K562 (cell line): ENCODE measurements at regions not wholly inside any gene's neighbourhood (a gene's known extent, or its start where the extent isn't known, plus 50 kb on each side); places are given as distances from the start of the nearest gene placed in this dataset.

Experiments
- CEBPG ChIP-seq, 3 experiments: fragments of 200-800 bp in 1 of 3; sonication (Bioruptor generic) in 1 of 3; sonication (generic) in 1 of 3; formaldehyde crosslinking in 1 of 3; IDR thresholded peaks in 2 of 3; conservative IDR thresholded peaks in 1 of 3; 2 replicates each; pipeline versions ENCODE4 v1.6.1 to v1.8.0; 2016 to 2022; ENCODE audit warnings: missing compliant biosample characterization in 2 of 3, missing genetic modification characterization in 2 of 3, mild to moderate bottlenecking in 1 of 3, missing genetic modification reagents in 1 of 3
- E4F1 ChIP-seq: fragments of 250-450 bp; sonication (Bioruptor Pico); IDR thresholded peaks from 2 replicates; pipeline ENCODE4 v1.5.0; 2021; ENCODE audit warnings: mild to moderate bottlenecking, borderline replicate concordance
- HDAC8 ChIP-seq: fragments of 450-650 bp; IDR thresholded peaks from 2 replicates; pipeline ENCODE4 v1.6.1; 2016; ENCODE audit warnings: mild to moderate bottlenecking, missing genetic modification characterization, moderate library complexity, missing compliant biosample characterization
- HMG20A ChIP-seq: fragments of 450-650 bp; formaldehyde crosslinking; conservative IDR thresholded peaks from 2 replicates; pipeline ENCODE4 v1.4.0; 2020; ENCODE audit warnings: mild to moderate bottlenecking, mixed read lengths
- HMG20B ChIP-seq: fragments of 250-450 bp; sonication (Bioruptor Pico); IDR thresholded peaks from 2 replicates; pipeline ENCODE4 v1.5.0; 2021; ENCODE audit warnings: mild to moderate bottlenecking
- KDM2B ChIP-seq: fragments of 250-450 bp; sonication (Bioruptor Pico); IDR thresholded peaks from 2 replicates; pipeline ENCODE4 v1.8.0; 2021; ENCODE audit warnings: mild to moderate bottlenecking, moderate library complexity
- KLF16 ChIP-seq: IDR thresholded peaks from 2 replicates; pipeline ENCODE4 v1.6.1; 2016; ENCODE audit warnings: antibody characterized with exemption
- MTA3 ChIP-seq: fragments of 450-650 bp; formaldehyde crosslinking; IDR thresholded peaks from 2 replicates; pipeline ENCODE4 v1.6.1; 2017; ENCODE audit warnings: mild to moderate bottlenecking, borderline replicate concordance
- POLR2G ChIP-seq: fragments of 200-400 bp; formaldehyde crosslinking; IDR thresholded peaks from 2 replicates; pipeline ENCODE4 v1.6.1; 2017; ENCODE audit warnings: low read depth, mild to moderate bottlenecking, antibody characterized with exemption, low read length, moderate library complexity
- PRDM10 ChIP-seq: fragments of 450-650 bp; IDR thresholded peaks from 2 replicates; pipeline ENCODE4 v1.6.1; 2018; ENCODE audit not compliant: partially characterized antibody
- PTBP1 ChIP-seq: fragments of 200-400 bp; formaldehyde crosslinking; IDR thresholded peaks from 2 replicates; pipeline ENCODE4 v1.6.1; 2017; ENCODE audit warnings: low read depth, low read length
- RBM25 ChIP-seq: fragments of 200-400 bp; formaldehyde crosslinking; IDR thresholded peaks from 2 replicates; pipeline ENCODE4 v1.6.1; 2018; ENCODE audit warnings: low read length, low read depth, moderate library complexity; ENCODE audit not compliant: severe bottlenecking
- SRSF7 ChIP-seq: fragments of 200-400 bp; formaldehyde crosslinking; optimal IDR thresholded peaks from 2 replicates; pipeline ENCODE3; 2017; ENCODE audit warnings: mild to moderate bottlenecking, low read depth, low read length
- TAF1 ChIP-seq: IDR thresholded peaks from 2 replicates; pipeline ENCODE4 v1.6.1; 2011; ENCODE audit warnings: mild to moderate bottlenecking, low read length, moderate library complexity; ENCODE audit not compliant: insufficient read depth, control insufficient read depth, severe bottlenecking; ENCODE audit errors: extremely low read depth
- THAP12 ChIP-seq: fragments of 250-450 bp; sonication (Bioruptor Pico); IDR thresholded peaks from 2 replicates; pipeline ENCODE4 v1.9.0; 2021; ENCODE audit warnings: mild to moderate bottlenecking, inconsistent platforms
- ZBTB2 ChIP-seq: fragments of 450-650 bp; IDR thresholded peaks from 2 replicates; pipeline ENCODE4 v1.6.1; 2016; ENCODE audit warnings: antibody characterized with exemption
- ZNF511 ChIP-seq: sonication (generic); formaldehyde crosslinking; IDR thresholded peaks from 2 replicates; pipeline ENCODE4 v1.8.0; 2022; ENCODE audit warnings: mild to moderate bottlenecking, missing genetic modification reagents

- TF ChIP-seq TAF1 (no peak), KLF16 (no peak), CEBPG (CRISPR knock-in tag; IDR thresholded peaks at IDR 0.05) (peak; percentile 84), CEBPG (tag; conservative IDR thresholded peaks at IDR 0.05 in 1 of 2, IDR thresholded peaks at IDR 0.05 in 1 of 2) (peak; percentile 90 to 95), HMG20B (CRISPR knock-in tag) (no peak), PTBP1 (no peak), ZNF511 (CRISPR knock-in tag) (no peak), RBM25 (no peak), HMG20A (CRISPR knock-in tag) (no peak), HDAC8 (tag) (no peak), SRSF7 (no peak), THAP12 (CRISPR knock-in tag) (no peak), PRDM10 (no peak), E4F1 (CRISPR knock-in tag) (no peak), KDM2B (CRISPR knock-in tag) (no peak), MTA3 (no peak), ZBTB2 (no peak), POLR2G (no peak)
These were observed 55.1 kb upstream of the MAP4K3 start (continued) for GRCh38 chr2:39492095-39492590.
